Omental fat pad (tissue), 3 donors: ENCODE measurements at regions not wholly inside any gene's neighbourhood (a gene's known extent, or its start where the extent isn't known, plus 50 kb on each side); places are given as distances from the start of the nearest gene placed in this dataset. TPM values are rescaled to one million over a fixed set of nuclear protein-coding genes. Genes with fewer than 3 reads are reported as not detected.
A peak's percentile ranks its signal among the peaks of the same experiment; 100 is the strongest.

ENCODE experiments used
- ATAC-seq: fragments of 150-250 bp; one replicate; pipeline ENCODE4 v1.9.1; 2016; ENCODE audit warnings: mild to moderate bottlenecking, moderate library complexity; ENCODE audit not compliant: low FRiP score
- DNase-seq: peaks from one replicate; pipeline ENCODE4 v3.0.0-alpha.2; 2019; ENCODE audit warnings: low spot score
- CTCF ChIP-seq, 3 donors: fragments of 450-650 bp; IDR thresholded peaks; one replicate each; pipeline ENCODE4 v1.5.1; 2016 to 2017; ENCODE audit warnings: antibody characterized with exemption in 3 of 3, mild to moderate bottlenecking in 3 of 3, moderate library complexity in 2 of 3
- small RNA-seq: library from RNA; depleted of rRNA; stranded (forward); fragments of <200 nt; gene quantifications from one replicate; pipeline ENCODE3, GENCODE V24; 2016

DNA sequence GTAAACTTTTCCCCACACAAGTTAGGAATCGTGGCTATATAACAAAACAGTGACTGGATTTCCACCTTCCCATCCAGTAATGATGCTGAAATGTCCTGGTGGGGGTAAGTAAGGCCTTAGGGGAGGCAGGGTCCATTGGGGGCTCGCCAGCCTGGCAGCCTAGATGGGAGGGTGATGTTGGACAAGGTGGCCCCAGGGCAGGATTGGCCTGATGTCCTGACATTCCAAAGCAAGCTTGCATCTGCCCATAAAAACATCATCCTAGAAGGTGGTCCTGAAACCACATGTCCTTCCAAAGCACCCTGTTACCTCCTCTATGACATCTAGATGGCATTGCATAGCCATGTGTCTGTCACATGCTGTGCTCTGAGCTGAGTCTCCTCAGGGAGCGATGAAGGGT, 54.1 kb upstream of the RAB6C start:
- ATAC-seq (no peak), DNase-seq (no peak)
- TF ChIP-seq CTCF (IDR thresholded peaks at IDR 0.05) = no peak

DNA sequence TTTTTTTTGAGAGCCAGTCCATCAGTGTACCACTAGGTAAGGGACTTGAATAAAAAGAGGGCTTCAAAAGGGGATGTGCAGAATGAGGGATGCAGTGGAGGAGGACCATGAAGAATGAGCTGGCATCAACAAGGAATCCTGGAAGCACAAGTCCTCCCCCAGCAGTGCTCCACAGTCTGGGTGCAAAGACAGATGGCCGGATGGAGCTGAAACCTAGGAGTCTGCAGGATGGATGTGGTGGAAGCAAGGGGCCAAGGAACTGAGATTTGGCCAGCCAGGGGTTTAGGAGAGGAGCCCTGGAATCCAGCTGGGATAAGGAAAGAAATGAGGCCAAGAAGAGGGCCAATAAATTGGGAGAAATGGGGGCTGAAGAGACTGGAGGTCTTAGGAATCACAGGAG, 51.8 kb upstream of the RAB6C start:
- ATAC-seq = no peak
- DNase-seq = no peak

GRCh38 chr2:129929321-129930290, 49.9 kb upstream of the RAB6C start:
- ATAC-seq (peak; percentile 18), DNase-seq (no peak)
- no peak for TF ChIP-seq CTCF (IDR thresholded peaks at IDR 0.05)

More for the DNA sequence above, 51.8 kb upstream of the RAB6C start:
- no peak for TF ChIP-seq CTCF (IDR thresholded peaks at IDR 0.05)

Small RNAs in the stretch of these regions (small RNA-seq; reads per million reads assigned to genes)
- not detected for gene RNA5SP103
